BJ (cell line): ENCODE measurements at regions not wholly inside any gene's neighbourhood (a gene's known extent, or its start where the extent isn't known, plus 50 kb on each side); places are given as distances from the start of the nearest gene placed in this dataset.

ENCODE experiments used
- CTCF ChIA-PET: fragments of 350-600 bp; formaldehyde crosslinking; extraction: SDS; loops from one replicate; lab custom pipeline; 2021; ENCODE audit warnings: antibody characterized with exemption, inconsistent platforms; lab: Yijun Ruan, JAX
- POLR2A ChIA-PET: fragments of 300-600 bp; sonication (Branson Sonifier 250); formaldehyde crosslinking; extraction: SDS; loops from one replicate; lab custom pipeline; 2021; ENCODE audit warnings: antibody characterized with exemption; lab: Charles Lee
- DNase-seq: peaks from one replicate; pipeline ENCODE4 v3.0.0-alpha.2; 2011; ENCODE audit warnings: low read depth
- H3K27me3 ChIP-seq: 2 replicates; pipeline ENCODE4 v1.6.0; 2011; ENCODE audit warnings: low read length; ENCODE audit not compliant: control insufficient read depth, insufficient read depth
- H3K36me3 ChIP-seq: 2 replicates; pipeline ENCODE4 v1.5.1; 2011; ENCODE audit warnings: low read length; ENCODE audit not compliant: control insufficient read depth, insufficient read depth
- H3K4me3 ChIP-seq: 2 replicates; pipeline ENCODE4 v1.5.1; 2011; ENCODE audit warnings: low read depth, mild to moderate bottlenecking, control low read depth, low read length
- TF ChIP-seq, protein P1 (sequence below): IDR thresholded peaks from 2 replicates; pipeline ENCODE4 v1.5.1; 2011; ENCODE audit warnings: low read depth, mild to moderate bottlenecking, control low read depth, inconsistent platforms, low read length, moderate library complexity; ENCODE audit not compliant: insufficient read depth

DNA sequence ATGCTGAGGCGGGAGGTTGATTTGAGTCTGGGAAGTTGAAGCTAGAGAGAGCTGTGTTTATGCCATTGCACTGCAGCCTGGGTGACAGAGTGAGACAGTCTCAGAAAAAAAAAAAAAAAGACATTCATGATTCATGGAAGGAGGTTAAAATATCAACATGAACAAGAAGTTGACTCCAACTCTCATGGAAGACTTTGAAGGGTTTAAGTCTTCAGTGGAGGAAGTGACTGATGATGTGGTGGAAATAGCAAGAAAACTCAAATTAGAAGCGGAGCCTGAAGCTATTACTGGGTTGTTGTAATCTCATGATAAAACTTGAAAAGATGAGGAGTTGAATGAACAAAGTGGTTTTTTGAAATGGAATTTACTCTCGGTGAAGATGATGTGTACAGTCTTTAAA, 491.8 kb downstream of the SQOR start:
- ChIA-PET POLR2A (interaction anchor here (0.7 kb wide), 1 partner anchor 104 kb away, joined by 4 read pairs; no protein-coding TSS in a partner anchor), CTCF (interaction anchor here (0.6 to 1.1 kb wide), 4 partner anchors 46 to 1634 kb away, joined by 3 read pairs; no protein-coding TSS in a partner anchor)
- H3K4me3 ChIP-seq = no peak overlapping the region
- no peaks in the 10 kb centered on the region for H3K27me3 ChIP-seq
- DNase-seq = no peak
- no peaks in the 10 kb centered on the region for H3K36me3 ChIP-seq
- TF ChIP-seq, protein P1, sequence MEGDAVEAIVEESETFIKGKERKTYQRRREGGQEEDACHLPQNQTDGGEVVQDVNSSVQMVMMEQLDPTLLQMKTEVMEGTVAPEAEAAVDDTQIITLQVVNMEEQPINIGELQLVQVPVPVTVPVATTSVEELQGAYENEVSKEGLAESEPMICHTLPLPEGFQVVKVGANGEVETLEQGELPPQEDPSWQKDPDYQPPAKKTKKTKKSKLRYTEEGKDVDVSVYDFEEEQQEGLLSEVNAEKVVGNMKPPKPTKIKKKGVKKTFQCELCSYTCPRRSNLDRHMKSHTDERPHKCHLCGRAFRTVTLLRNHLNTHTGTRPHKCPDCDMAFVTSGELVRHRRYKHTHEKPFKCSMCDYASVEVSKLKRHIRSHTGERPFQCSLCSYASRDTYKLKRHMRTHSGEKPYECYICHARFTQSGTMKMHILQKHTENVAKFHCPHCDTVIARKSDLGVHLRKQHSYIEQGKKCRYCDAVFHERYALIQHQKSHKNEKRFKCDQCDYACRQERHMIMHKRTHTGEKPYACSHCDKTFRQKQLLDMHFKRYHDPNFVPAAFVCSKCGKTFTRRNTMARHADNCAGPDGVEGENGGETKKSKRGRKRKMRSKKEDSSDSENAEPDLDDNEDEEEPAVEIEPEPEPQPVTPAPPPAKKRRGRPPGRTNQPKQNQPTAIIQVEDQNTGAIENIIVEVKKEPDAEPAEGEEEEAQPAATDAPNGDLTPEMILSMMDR = no peak

DNA sequence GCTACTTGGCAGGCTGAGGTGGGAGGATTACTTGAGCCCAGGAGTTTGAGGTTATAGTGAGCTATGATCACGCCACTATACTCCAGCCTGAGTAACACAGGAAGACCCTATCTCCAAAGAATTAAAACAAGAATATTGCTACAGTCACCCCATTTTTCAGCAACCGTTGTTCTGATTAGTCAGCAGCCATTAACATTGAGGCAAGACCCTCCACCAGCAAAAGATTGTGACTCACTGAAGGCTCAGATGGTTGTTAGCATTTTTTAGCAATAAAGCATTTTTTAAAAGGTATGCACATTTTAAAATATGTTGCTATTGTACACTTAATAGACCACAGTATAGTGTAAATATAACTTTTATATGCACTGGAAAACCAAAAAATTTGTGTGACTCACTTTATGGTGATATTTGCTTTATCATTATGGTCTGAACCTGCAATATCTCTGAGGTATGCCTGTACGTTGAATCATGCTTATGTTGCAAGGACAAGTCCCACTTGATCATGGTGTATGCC, 492.6 kb downstream of the SQOR start:
- Histone ChIP-seq H3K4me3 (no peak overlapping the region), H3K36me3 (no peaks in the 10 kb centered on the region), H3K27me3 (no peaks in the 10 kb centered on the region)
- TF ChIP-seq, protein P1 = no peak
- ChIA-PET CTCF (interaction anchor here (1.1 kb wide), 1 partner anchor 68 kb away, joined by 3 read pairs; no protein-coding TSS in a partner anchor), POLR2A (no interaction called here)
- peak; percentile 61 for DNase-seq

DNA sequence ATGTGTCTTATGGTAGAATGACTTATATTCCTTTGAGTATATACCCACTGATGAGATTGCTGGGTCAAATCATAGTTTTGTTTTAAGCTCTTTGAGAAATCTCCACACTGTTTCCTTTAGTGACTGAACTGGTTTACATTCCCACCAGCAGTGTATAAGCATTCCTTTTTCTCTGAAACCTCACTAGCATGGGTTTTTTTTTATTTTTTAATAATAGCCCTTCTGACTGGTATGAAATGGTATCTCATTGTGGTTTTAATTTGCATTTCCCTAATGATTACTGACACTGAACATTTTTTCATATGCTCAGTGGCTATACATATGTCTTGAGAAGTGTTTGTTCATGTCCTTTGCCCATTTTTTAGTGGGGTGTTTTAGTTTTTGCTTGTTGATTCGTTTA, 494.3 kb downstream of the SQOR start:
- POLR2A ChIA-PET = interaction anchor here (0.6 kb wide), 1 partner anchor 35 kb away, joined by 3 read pairs; no protein-coding TSS in a partner anchor

DNA sequence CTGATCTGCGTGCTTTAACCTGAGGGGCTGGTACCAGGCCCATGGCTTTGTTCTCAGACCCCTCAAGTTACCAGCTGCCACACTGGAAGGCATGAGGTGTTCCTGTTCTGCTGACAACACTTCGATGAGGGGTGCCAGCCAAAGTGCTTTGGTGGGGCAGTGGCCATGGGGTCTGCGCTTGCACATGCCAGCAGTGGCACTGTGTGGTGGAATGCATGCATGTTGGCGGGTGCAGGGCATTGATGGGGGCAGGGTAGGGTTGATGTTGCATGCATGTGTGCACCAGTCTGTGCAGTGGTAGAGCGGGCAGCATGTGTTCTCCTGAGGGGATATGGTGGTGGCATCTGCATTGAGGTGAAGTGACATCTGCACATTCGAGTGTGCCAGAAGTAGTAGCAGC, 497.0 kb downstream of the SQOR start:
- CTCF ChIA-PET = interaction anchor here (0.7 kb wide), 1 partner anchor 1595 kb away, joined by 3 read pairs; no protein-coding TSS in a partner anchor
- H3K4me3 ChIP-seq = no peak overlapping the region
- no peaks in the 10 kb centered on the region for H3K27me3 ChIP-seq
- no peak for DNase-seq
- TF ChIP-seq, protein P1 = no peak
- POLR2A ChIA-PET = no interaction called here
- no peaks in the 10 kb centered on the region for H3K36me3 ChIP-seq

More for the DNA sequence above, 494.3 kb downstream of the SQOR start:
- TF ChIP-seq, protein P1 = no peak
- Histone ChIP-seq H3K36me3 (no peaks in the 10 kb centered on the region), H3K4me3 (no peak overlapping the region), H3K27me3 (no peaks in the 10 kb centered on the region)
- DNase-seq = no peak
- CTCF ChIA-PET = interaction anchor here (1.0 kb wide), 1 partner anchor 37 kb away, joined by 3 read pairs; no protein-coding TSS in a partner anchor

DNA sequence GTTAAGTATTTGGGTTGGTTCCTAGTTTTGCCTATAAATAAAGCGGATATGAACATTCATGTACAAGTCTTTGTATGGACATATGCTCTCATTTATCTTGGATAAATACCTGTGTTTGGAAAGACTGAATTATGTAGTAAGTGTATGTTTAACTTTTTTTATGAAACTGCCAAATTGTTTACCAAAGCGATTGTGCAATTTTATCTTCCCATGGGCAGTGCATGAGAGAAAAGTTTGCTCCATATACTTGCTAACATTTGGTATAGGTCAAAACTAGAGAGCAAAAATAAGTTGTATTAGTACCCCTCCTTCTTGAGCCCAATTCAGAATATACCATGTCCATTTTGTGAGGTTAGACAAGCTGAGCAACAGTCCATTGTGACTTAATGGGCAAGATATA, 502.6 kb downstream of the SQOR start:
- DNase-seq = no peak
- no peaks in the 10 kb centered on the region for H3K27me3 ChIP-seq
- CTCF ChIA-PET = no interaction called here
- no peak overlapping the region for H3K4me3 ChIP-seq
- no peaks in the 10 kb centered on the region for H3K36me3 ChIP-seq
- POLR2A ChIA-PET = no interaction called here
- TF ChIP-seq, protein P1 = no peak
